H7 (cell line): ENCODE measurements at regions not wholly inside any gene's neighbourhood (a gene's known extent, or its start where the extent isn't known, plus 50 kb on each side); places are given as distances from the start of the nearest gene placed in this dataset.
"Not testable (repeated sequence)": the region's sequence is repeated elsewhere in the genome, so short reads cannot be mapped to it uniquely, and the experiment has no call there.

Experiments used
- DNase-seq: peaks from one replicate; pipeline ENCODE4 v3.0.0; 2012
- H3K27me3 ChIP-seq: 2 replicates; pipeline ENCODE4 v1.6.0; 2011; ENCODE audit warnings: mild to moderate bottlenecking, low read length; ENCODE audit not compliant: control insufficient read depth, insufficient read depth
- H3K36me3 ChIP-seq: replicated peaks from 2 replicates; pipeline ENCODE4 v1.5.1; 2011; ENCODE audit warnings: low read length; ENCODE audit not compliant: control insufficient read depth, insufficient read depth
- H3K4me3 ChIP-seq: 2 replicates; pipeline ENCODE4 v1.5.1; 2011; ENCODE audit warnings: low read depth, mild to moderate bottlenecking, control low read depth, low read length, moderate library complexity; ENCODE audit not compliant: insufficient read depth

DNA sequence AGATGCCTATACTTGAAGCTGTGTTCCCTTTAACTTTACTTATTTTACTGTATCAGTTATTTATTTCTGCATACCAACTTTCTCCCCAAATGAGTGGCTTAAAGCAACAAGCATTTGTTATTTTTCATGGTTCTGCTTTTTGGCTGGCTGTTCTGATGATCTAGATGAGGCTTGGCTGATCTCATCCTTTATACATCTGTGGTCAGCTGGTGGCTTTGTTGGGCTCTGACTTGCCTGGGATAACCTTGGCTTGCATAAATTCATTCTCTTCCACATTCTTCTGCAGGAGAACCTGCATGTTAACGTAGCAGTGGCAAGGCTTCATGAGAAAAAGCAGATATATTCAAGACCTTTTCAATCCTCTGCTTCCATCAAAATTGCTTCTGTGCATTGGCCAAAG is 1317.6 kb downstream of the ADGRL3 start:
- H3K36me3 ChIP-seq, result no peaks in the 10 kb centered on the region
- no peaks in the 10 kb centered on the region for H3K27me3 ChIP-seq
- no peak for DNase-seq
- no peak overlapping the region for H3K4me3 ChIP-seq

DNA sequence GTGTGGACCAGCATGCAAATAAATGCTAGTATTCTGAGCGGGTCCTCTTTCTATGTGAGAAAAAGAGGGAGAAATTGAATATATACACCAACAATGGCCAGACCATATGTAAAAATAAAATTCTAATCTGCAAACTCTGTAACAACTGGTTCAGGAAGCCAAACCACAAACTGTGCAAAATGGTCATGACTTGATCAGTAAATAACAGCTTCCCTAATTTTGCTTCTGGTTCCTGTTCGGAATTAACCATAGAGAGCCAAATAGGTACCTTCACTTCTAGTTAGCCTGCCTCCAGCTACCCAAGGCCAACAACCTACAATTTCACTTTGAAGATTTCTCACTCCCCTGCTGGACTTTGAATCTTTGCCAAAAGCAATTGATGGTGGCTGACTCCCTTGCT is 1313.2 kb downstream of the ADGRL3 start:
- Histone ChIP-seq H3K36me3 (no peaks in the 10 kb centered on the region), H3K4me3 (no peak overlapping the region), H3K27me3 (no peaks in the 10 kb centered on the region)
- no peak for DNase-seq

DNA sequence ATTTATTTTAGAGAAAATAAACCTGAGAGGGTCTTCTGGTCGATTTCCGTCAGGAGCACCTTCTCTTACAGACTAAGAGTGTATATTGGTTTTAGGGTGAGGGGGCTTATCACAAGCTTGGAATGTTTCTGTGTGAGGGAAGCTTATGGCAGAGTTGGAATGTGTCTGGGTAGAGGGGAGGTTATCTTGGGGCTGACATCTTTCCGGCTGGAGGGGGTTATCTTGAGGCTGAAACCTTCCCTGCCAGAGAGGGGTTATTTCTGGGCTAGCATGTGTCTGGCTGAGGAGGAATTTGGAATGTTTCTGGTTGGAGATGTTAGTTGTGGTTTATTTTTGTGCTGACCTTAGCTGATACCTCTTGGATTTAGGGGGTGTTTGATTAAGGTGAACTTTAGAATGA is 1312.1 kb downstream of the ADGRL3 start:
- Histone ChIP-seq H3K4me3 (no peak overlapping the region), H3K27me3 (no peaks in the 10 kb centered on the region), H3K36me3 (no peaks in the 10 kb centered on the region)
- DNase-seq, result no peak

DNA sequence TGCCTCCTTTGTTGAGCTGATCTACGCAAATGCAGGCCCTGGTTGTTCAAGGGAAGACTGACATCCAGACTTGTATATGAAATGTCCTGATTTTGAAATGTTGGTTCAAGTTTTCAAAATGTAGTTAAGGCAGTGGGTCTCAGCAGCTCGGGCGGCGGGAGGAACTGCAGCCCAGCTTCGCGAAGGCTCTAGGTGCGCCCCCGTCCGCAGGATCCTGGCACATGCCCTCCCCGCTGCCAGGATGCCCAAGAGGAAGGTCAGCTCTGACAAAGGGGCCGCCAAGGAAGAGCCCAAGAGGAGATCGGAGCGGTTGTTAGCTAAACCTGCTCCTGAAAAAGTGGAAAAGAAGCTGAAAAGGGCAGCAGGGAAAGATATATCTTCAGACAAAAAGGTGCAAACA is 1310.1 kb downstream of the ADGRL3 start:
- Histone ChIP-seq H3K36me3 (no peaks in the 10 kb centered on the region), H3K27me3 (no peaks in the 10 kb centered on the region), H3K4me3 (no peak overlapping the region)
- DNase-seq, result no peak

DNA sequence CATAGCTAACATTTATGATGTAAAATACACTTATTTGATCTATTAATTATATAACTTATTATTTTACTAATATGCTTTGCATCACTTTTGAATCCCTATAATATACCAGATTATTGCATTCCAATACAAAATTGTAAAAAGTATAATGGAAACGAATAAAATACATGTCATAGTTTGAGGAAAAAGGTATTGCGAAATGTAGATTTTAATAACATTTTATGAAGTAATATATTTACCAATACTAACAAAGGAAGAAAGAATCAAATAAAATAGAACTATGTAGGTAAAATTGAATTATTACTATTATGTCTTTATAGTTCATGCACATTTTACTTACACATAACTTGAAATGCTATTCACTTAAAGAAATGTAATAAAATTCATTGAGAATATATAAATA is 1300.2 kb downstream of the ADGRL3 start:
- Histone ChIP-seq H3K27me3 (no peaks in the 10 kb centered on the region), H3K36me3 (no peaks in the 10 kb centered on the region), H3K4me3 (no peak overlapping the region)
- no peak for DNase-seq

DNA sequence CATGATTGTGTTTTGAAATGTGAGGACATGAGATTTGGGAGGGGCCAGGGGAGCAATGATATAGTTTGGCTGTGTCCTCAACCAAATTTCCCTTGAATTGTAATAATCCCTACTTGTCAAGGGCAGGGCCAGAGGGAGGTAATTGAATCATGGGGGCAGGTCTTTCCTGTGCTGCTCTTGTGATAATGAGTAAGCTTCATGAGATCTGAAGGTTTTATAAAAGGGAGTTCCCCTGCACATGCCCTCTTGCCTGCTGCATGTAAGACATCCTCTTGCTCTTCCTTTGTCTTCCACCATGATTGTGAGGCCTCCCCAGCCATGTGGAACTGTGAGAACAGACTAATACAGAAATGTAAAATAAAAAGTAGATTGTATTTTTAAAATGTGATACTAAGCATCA is 1294.9 kb downstream of the ADGRL3 start:
- no peak for DNase-seq
- Histone ChIP-seq H3K36me3 (no peaks in the 10 kb centered on the region), H3K27me3 (no peaks in the 10 kb centered on the region), H3K4me3 (no peak overlapping the region)

DNA sequence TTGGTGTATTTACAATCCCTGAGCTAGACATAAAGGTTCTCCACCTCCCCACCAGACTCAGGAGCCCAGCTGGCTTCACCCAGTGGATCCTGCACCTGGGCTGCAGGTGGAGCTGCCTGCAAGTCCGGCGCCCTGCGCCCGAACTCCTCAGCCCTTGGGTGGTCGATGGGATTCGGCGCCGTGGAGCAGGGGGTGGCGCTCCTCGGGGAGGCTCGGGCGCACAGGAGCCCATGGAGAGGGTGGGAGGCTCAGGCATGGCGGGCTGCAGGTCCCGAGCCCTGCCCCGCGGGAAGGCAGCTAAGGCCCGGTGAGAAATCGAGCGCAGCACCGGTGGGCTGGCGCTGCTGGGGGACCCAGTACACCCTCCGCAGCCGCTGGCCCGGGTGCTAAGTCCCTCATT is 1291.6 kb downstream of the ADGRL3 start:
- H3K36me3 ChIP-seq, H3K4me3 ChIP-seq: not testable (repeated sequence)

DNA sequence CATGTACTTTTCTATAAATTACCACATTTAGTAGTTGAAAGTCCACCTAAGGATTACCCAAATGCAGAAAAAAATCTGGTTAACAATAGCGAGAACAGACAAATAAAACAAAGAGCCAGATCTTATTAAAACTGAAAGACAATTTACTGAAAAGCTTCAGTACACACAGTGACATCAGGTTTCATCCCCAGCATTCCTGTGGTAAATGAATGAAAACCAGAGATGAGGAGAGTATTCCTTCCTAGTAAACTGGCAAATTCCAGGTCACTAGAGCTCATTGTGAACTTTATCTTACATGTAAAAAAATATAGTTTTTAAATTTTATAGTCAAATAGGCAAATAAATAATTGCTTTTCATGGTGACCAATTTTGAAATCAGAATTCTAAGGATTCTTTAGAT is 1290.5 kb downstream of the ADGRL3 start:
- Histone ChIP-seq H3K36me3 (no peaks in the 10 kb centered on the region), H3K4me3 (no peak overlapping the region), H3K27me3 (no peaks in the 10 kb centered on the region)
- no peak for DNase-seq

More for the DNA sequence above, 1291.6 kb downstream of the ADGRL3 start:
- DNase-seq, H3K27me3 ChIP-seq: not testable (repeated sequence)

DNA sequence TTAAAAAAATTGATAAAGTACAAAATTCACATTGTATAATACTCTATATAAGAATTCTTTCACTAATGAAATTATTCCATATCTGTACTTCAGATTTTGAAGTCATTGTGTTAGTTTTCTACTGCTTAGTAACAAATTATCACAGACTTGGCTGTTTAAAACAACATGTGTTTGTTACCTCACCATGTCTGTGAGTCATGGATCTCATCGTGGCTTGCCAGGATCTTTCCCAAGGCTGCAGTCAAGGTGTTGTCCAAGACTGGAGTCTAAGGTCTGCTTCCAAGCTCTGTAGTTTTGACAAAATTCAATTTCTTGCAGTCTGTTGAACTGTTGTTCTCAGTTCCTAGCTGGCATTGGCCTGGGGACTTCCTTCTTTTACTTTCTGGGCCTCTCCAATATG is 1286.9 kb downstream of the ADGRL3 start:
- H3K36me3 ChIP-seq, result no peaks in the 10 kb centered on the region
- no peak overlapping the region for H3K4me3 ChIP-seq
- no peaks in the 10 kb centered on the region for H3K27me3 ChIP-seq
- DNase-seq, result no peak

DNA sequence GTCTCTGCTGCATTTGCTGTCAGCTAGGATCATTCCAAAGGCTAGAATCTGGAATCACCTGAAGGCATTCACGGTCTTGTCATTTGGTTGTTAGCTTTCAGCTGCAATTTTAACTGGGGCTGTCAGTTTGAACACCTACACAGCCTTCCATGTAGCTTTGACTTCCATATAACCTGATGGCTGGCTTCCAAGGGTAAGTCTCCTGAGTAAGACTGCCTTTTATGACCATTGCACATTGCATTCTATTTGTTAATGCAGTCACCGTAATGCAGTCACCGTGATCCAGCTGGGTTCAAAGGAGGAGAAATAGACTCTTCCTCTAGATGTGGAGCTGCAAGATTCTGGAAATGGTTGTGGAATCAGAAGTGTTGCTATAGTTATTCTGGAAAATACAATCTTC is 1284.2 kb downstream of the ADGRL3 start:
- no peak overlapping the region for H3K4me3 ChIP-seq
- no peaks in the 10 kb centered on the region for H3K27me3 ChIP-seq
- no peaks in the 10 kb centered on the region for H3K36me3 ChIP-seq
- no peak for DNase-seq

DNA sequence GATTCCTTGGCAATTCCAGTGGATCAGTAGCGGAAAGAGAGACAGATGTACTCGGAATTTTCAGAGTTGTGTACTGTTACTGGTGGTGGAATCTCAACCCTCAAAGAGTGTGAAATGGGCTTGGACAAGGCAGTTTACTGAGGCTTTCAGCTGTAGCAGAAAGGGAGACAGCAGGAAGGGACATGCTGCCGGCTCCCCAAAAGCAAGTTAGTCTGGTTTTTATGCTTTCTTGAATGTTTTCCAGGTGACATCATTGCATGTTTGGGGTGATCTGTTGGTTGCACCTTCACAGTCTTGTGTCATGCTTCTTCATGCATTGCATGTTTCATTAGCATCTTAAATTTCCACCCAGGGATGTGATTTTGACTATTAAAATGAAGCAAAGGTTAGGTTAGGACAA is 1282.2 kb downstream of the ADGRL3 start:
- H3K4me3 ChIP-seq, result no peak overlapping the region
- no peaks in the 10 kb centered on the region for H3K36me3 ChIP-seq
- H3K27me3 ChIP-seq, result no peaks in the 10 kb centered on the region
- no peak for DNase-seq

DNA sequence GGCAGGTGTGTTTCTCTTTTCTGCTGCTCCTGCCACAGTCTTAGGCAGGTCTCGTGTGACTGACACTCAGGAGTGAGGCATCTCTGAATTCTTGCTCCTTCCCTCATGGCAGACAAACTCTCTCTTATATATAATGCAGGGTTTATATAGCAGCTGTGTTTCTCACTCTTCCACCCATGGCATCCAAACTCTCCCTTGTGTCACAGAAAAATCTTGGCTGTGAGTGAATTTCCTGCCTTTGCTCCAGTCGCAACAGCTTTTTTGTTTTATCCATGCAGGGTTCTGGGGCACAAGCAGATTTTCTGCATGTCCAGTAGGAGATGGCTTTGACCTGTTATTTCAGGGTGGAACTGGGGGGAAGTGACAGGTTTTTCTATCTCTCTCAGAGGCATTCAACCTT is 1275.5 kb downstream of the ADGRL3 start:
- H3K36me3 ChIP-seq, result no peaks in the 10 kb centered on the region
- H3K27me3 ChIP-seq, result no peaks in the 10 kb centered on the region
- no peak for DNase-seq
- no peak overlapping the region for H3K4me3 ChIP-seq

DNA sequence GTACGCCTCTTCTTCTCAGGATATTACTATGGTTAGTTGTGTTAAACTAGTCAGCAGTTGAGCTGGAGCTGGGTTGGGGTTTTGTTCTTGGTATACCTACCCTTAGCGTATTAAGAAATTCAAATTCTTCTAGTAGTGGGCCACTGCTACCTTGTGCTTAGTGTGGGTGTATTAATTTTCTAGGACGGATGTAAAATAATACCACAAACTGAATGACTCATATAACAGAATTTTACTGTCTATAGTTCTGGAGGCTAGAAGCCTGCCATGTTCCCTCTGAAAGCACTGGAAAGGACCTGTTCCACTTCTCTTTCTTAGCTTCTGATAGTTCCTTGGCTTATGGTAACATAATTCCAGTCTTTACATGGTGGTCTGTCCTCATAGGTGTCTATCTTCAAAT is 1274.7 kb downstream of the ADGRL3 start:
- DNase-seq, result no peak
- Histone ChIP-seq H3K36me3 (no peaks in the 10 kb centered on the region), H3K4me3 (no peak overlapping the region), H3K27me3 (no peaks in the 10 kb centered on the region)

DNA sequence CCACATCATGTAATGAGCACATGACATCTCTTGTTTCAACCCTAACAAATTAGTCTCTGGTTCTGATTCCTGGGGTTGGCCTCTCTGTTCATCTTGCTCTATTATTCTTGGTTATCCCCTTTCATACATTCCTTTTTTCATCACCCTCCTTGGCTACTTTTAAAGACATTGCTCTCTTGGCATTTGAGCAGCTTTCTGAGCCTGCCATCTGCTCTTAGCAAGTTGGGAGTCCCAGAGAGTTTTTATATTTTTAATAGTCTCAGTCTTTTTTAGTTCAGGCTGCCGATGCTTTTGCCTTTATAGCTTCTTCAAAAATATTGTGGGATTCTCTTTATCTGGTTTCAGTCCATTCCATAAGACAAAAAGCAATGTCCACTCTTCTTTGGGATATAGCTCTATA is 1270.9 kb downstream of the ADGRL3 start:
- no peaks in the 10 kb centered on the region for H3K36me3 ChIP-seq
- DNase-seq, result no peak
- no peak overlapping the region for H3K4me3 ChIP-seq
- no peaks in the 10 kb centered on the region for H3K27me3 ChIP-seq

DNA sequence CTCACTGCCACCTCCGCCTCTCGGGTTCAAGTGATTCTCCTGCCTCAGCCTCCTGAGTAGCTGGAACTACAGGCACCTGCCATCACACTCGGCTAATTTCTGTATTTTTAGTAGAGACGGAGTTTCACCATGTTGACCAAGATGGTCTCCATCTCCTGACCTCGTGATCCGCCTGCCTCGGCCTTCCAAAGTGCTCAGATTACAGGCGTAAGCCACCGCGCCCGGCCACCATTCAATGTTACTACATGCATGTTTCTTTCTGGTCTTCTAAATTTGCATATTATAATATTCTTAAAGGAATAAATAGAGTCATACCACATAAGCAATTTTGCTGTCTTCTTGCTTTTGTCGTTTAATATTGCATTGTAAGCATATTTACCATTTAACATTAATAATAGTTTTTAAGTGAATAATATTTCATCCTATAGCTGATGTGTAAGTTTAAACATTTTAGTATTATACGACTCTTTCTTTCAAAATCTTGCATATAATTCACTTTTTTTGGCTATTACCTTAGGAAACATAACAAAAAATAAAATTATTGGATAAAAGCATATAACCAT is 1270.4 kb downstream of the ADGRL3 start:
- Histone ChIP-seq H3K4me3 (no peak overlapping the region), H3K36me3 (no peaks in the 10 kb centered on the region), H3K27me3 (no peaks in the 10 kb centered on the region)
- no peak for DNase-seq

DNA sequence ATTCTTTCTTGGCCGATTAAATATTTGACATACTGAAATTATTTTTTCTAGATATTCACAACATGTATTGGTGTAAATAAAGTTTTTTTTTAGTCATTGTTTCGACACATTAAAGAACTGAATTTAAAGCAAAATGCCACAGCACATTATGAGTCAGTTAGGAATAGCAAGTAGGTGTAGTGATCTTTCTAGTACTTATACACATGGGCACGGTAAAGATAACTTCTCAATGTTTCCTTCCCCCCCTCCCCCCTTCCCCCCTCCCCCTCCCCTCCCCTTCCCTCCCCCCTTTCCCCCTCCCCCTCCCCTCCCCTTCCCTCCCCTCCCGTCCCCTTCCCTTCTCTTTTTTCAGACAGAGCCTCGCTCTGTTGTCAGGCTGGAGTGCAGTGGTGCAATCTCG is 1269.9 kb downstream of the ADGRL3 start:
- Histone ChIP-seq H3K36me3 (no peaks in the 10 kb centered on the region), H3K27me3 (no peaks in the 10 kb centered on the region), H3K4me3 (no peak overlapping the region)
- no peak for DNase-seq
